NCI-H446 (cell line): ENCODE measurements at regions not wholly inside any gene's neighbourhood (a gene's known extent, or its start where the extent isn't known, plus 50 kb on each side); places are given as distances from the start of the nearest gene placed in this dataset.
A peak's percentile ranks its signal among the peaks of the same experiment; 100 is the strongest.

Experiments used
- DNase-seq, 2 experiments: peaks; one replicate each; lab custom pipeline; 2025; lab: John Stamatoyannopoulos, UW

GRCh38 chr18:77761332-77761731 lies 511.7 kb downstream of the GALR1 start:
- DNase-seq, result no peak

GRCh38 chr18:77762014-77762413 lies 512.4 kb downstream of the GALR1 start:
- DNase-seq, result no peak

- no peak for DNase-seq
Observed at GRCh38 chr18:77762642-77763041, 513.0 kb downstream of the GALR1 start.

- no peak for DNase-seq
Observed at GRCh38 chr18:77763530-77764145, 514.0 kb downstream of the GALR1 start.

GRCh38 chr18:77765468-77765867 lies 515.8 kb downstream of the GALR1 start:
- DNase-seq, result peak in 1 of 2 experiments; percentile 10

- no peak for DNase-seq
Observed at GRCh38 chr18:77766421-77766820, 516.8 kb downstream of the GALR1 start.

GRCh38 chr18:77772177-77772576 lies 522.5 kb downstream of the GALR1 start:
- no peak for DNase-seq

- no peak for DNase-seq
Observed at GRCh38 chr18:77776104-77776503, 526.5 kb downstream of the GALR1 start.

- DNase-seq, result no peak
Observed at GRCh38 chr18:77777163-77777562, 527.5 kb downstream of the GALR1 start.

- no peak for DNase-seq
Observed at GRCh38 chr18:77784759-77785379, 535.2 kb downstream of the GALR1 start.

- DNase-seq, result no peak
Observed at GRCh38 chr18:77785415-77785975, 535.8 kb downstream of the GALR1 start.

- DNase-seq, result no peak
Observed at GRCh38 chr18:77803024-77803423, 553.4 kb downstream of the GALR1 start.

GRCh38 chr18:77804382-77804781 lies 554.7 kb downstream of the GALR1 start:
- no peak for DNase-seq

GRCh38 chr18:77807650-77808049 lies 558.0 kb downstream of the GALR1 start:
- DNase-seq, result no peak

GRCh38 chr18:77811503-77811902 lies 561.9 kb downstream of the GALR1 start:
- no peak for DNase-seq

GRCh38 chr18:77815666-77816338 lies 566.2 kb downstream of the GALR1 start:
- no peak for DNase-seq

- DNase-seq, result no peak
Observed at GRCh38 chr18:77818328-77818727, 568.7 kb downstream of the GALR1 start.

- no peak for DNase-seq
Observed at GRCh38 chr18:77820472-77820871, 570.8 kb downstream of the GALR1 start.

GRCh38 chr18:77821892-77822291 lies 572.2 kb downstream of the GALR1 start:
- DNase-seq, result no peak

GRCh38 chr18:77822632-77823031 lies 573.0 kb downstream of the GALR1 start:
- DNase-seq, result no peak

GRCh38 chr18:77833807-77834206 lies 584.2 kb downstream of the GALR1 start:
- no peak for DNase-seq

GRCh38 chr18:77851802-77852201 lies 602.2 kb downstream of the GALR1 start:
- DNase-seq, result no peak

GRCh38 chr18:77853859-77854258 lies 604.2 kb downstream of the GALR1 start:
- no peak for DNase-seq
